CD4-positive, alpha-beta memory T cell (primary cell): ENCODE measurements at regions not wholly inside any gene's neighbourhood (a gene's known extent, or its start where the extent isn't known, plus 50 kb on each side); places are given as distances from the start of the nearest gene placed in this dataset.

Experiments used
- CTCF ChIA-PET: fragments of 350-600 bp; sonication (Branson Sonifier 250); formaldehyde crosslinking; loops from one replicate; lab custom pipeline; 2021; ENCODE audit warnings: inconsistent platforms; ENCODE audit not compliant: partially characterized antibody; lab: Charles Lee
- POLR2A ChIA-PET: fragments of 350-600 bp; sonication (Branson Sonifier 250); formaldehyde crosslinking; loops from one replicate; lab custom pipeline; 2021; ENCODE audit not compliant: partially characterized antibody; lab: Charles Lee
- DNase-seq, 5 donors: peaks; one replicate each; pipeline versions ENCODE4 v3.0.0 to v3.0.0-alpha.2; 2020 to 2022; ENCODE audit warnings: mixed read lengths in 1 of 5
- H3K27ac ChIP-seq: one replicate; pipeline ENCODE4 v1.7.0; 2013; ENCODE audit warnings: low read depth, low read length
- H3K27me3 ChIP-seq: 2 replicates; pipeline ENCODE4 v1.7.0; 2013; ENCODE audit warnings: mild to moderate bottlenecking, low read length, moderate library complexity; ENCODE audit not compliant: insufficient read depth
- H3K36me3 ChIP-seq: 2 replicates; pipeline ENCODE4 v1.7.0; 2013; ENCODE audit warnings: mild to moderate bottlenecking, low read length, moderate library complexity; ENCODE audit not compliant: insufficient read depth
- H3K4me1 ChIP-seq: 2 replicates; pipeline ENCODE4 v1.7.0; 2013; ENCODE audit warnings: mild to moderate bottlenecking, low read length, moderate library complexity; ENCODE audit not compliant: insufficient read depth
- H3K4me3 ChIP-seq, 2 donors: one replicate each; pipeline ENCODE4 v1.7.0; 2013; ENCODE audit warnings: low read length in 2 of 2, mild to moderate bottlenecking in 1 of 2
- H3K9me3 ChIP-seq, 2 donors: one replicate each; pipeline ENCODE4 v1.7.0; 2013; ENCODE audit warnings: low read length in 2 of 2, control low read depth in 1 of 2; ENCODE audit not compliant: control insufficient read depth in 1 of 2
- H3K27ac Mint-ChIP-seq, 7 donors: one replicate each; pipeline ENCODE4 v1.8.0; 2020 to 2021; ENCODE audit warnings: mixed read lengths in 7 of 7, mild to moderate bottlenecking in 6 of 7, inconsistent platforms in 3 of 7, moderate library complexity in 3 of 7
- H3K27me3 Mint-ChIP-seq, 2 donors: one replicate each; pipeline ENCODE4 v1.8.0; 2020 to 2021; ENCODE audit warnings: mixed read lengths in 2 of 2
- H3K36me3 Mint-ChIP-seq, 2 donors: one replicate each; pipeline ENCODE4 v1.8.0; 2020 to 2021; ENCODE audit warnings: mixed read lengths in 2 of 2, inconsistent platforms in 1 of 2, mild to moderate bottlenecking in 1 of 2
- H3K4me1 Mint-ChIP-seq, 4 donors: one replicate each; pipeline ENCODE4 v1.8.0; 2020 to 2021; ENCODE audit warnings: mixed read lengths in 4 of 4, mild to moderate bottlenecking in 1 of 4
- H3K4me3 Mint-ChIP-seq, 8 donors: one replicate each; pipeline ENCODE4 v1.8.0; 2020 to 2021; ENCODE audit warnings: mixed read lengths in 8 of 8, mild to moderate bottlenecking in 7 of 8, moderate library complexity in 6 of 8, inconsistent platforms in 3 of 8
- H3K9me3 Mint-ChIP-seq, 8 donors: one replicate each; pipeline ENCODE4 v1.8.0; 2020 to 2021; ENCODE audit warnings: mixed read lengths in 8 of 8, mild to moderate bottlenecking in 5 of 8, inconsistent platforms in 3 of 8, moderate library complexity in 1 of 8
- intact Hi-C: fragments of 100-400 bp; cut with micrococcal nuclease; formaldehyde crosslinking; loops from one replicate; pipeline ENCODE4 v1.15.1; 2023

DNA sequence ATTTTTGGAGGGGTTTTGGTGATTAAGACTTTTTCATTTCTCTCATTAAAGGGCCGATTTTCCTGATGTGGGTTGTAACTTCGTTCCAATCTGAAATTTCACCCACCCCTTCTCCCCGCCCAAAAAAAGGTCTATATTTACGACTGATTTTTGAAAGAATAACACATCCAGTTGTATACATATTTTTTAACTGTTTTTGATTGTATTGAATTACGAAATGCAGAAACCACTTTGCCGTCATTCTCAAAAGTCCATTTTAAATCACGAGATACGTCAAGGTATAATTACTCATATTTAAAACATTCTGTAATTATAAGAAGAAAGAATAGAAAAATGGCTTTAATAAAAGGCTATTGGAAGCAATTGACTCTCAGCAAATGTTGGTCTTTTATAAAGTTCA lies 520.7 kb downstream of the MED13L start:
- DNase-seq, result no peak
- ChIA-PET CTCF (no interaction called here), POLR2A (no interaction called here)
- Mint-ChIP-seq H3K4me3 (no peak overlapping the region), H3K4me1 (no peaks in the 10 kb centered on the region), H3K27ac (no peak overlapping the region), H3K36me3 (no peaks in the 10 kb centered on the region), H3K27me3 (peaks cover 4 to 11% of the 10 kb centered on the region in 2 donors), H3K9me3 (peaks cover 0 to 2% (median 0%) of the 10 kb centered on the region in 8 donors)
- H3K4me3 ChIP-seq, result no peak overlapping the region
- no peak overlapping the region for H3K27ac ChIP-seq
- intact Hi-C loops, result no loop called here
- H3K4me1 ChIP-seq, result no peaks in the 10 kb centered on the region
- no peaks in the 10 kb centered on the region for H3K9me3 ChIP-seq
- no peaks in the 10 kb centered on the region for H3K27me3 ChIP-seq
- H3K36me3 ChIP-seq, result no peaks in the 10 kb centered on the region

DNA sequence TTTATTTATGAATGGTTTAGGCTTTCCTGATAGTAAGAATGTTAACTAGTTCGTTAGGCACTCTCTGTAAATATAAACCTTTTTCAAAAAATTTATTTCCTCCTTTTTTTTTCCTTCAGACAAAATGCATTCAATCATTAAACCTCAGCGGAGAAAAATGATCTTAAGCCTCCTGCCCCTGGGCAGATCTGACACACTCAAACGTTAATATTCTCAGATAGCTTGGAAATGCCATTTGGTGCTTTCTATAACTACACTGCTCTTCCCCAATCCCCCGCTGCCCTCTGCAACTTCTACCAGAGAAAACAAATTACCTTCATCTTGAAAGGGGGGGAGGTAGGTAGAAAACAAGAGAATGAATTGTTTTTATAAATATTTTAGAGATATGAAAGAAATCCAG lies 521.2 kb downstream of the MED13L start:
- CTCF ChIA-PET, result no interaction called here
- no peak for DNase-seq
- Mint-ChIP-seq H3K4me1 (no peaks in the 10 kb centered on the region), H3K9me3 (peaks cover 0 to 2% (median 0%) of the 10 kb centered on the region in 8 donors), H3K27ac (no peak overlapping the region), H3K36me3 (no peaks in the 10 kb centered on the region), H3K4me3 (no peak overlapping the region), H3K27me3 (peaks cover 4 to 11% of the 10 kb centered on the region in 2 donors)
- POLR2A ChIA-PET, result no interaction called here
- no peaks in the 10 kb centered on the region for H3K27me3 ChIP-seq
- intact Hi-C loops, result no loop called here
- no peaks in the 10 kb centered on the region for H3K36me3 ChIP-seq
- no peak overlapping the region for H3K4me3 ChIP-seq
- no peaks in the 10 kb centered on the region for H3K4me1 ChIP-seq
- no peak overlapping the region for H3K27ac ChIP-seq
- H3K9me3 ChIP-seq, result no peaks in the 10 kb centered on the region

DNA sequence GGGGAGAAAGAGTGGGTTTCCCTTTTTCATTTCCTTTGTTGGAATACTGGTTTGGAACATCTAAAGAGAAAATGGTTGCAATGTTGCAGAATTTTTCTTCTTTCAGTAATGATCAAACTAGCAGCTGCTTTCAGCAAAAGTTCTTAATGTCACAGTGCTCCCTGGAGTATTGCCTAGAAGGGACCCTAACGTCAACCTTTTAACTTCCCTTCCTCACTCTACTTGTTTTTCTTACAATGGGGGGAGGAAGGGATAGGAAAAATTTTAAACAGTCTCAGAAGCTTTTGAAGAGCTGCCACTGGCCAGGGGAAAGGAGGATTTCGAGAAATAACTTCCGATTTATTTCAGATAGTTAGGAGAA lies 521.8 kb downstream of the MED13L start:
- no peaks in the 10 kb centered on the region for H3K36me3 Mint-ChIP-seq
- H3K4me1 Mint-ChIP-seq, result no peaks in the 10 kb centered on the region
- intact Hi-C loops, result no loop called here
- H3K9me3 Mint-ChIP-seq, result peaks cover 0 to 2% (median 0%) of the 10 kb centered on the region in 8 donors
- H3K9me3 ChIP-seq, result no peaks in the 10 kb centered on the region
- no peaks in the 10 kb centered on the region for H3K36me3 ChIP-seq
- H3K27me3 ChIP-seq, result no peaks in the 10 kb centered on the region
- CTCF ChIA-PET, result no interaction called here
- no peak overlapping the region for H3K27ac Mint-ChIP-seq
- no peaks in the 10 kb centered on the region for H3K4me1 ChIP-seq
- DNase-seq, result no peak
- no peak overlapping the region for H3K4me3 ChIP-seq
- peaks cover 4 to 11% of the 10 kb centered on the region in 2 donors for H3K27me3 Mint-ChIP-seq
- no peak overlapping the region for H3K4me3 Mint-ChIP-seq
- POLR2A ChIA-PET, result no interaction called here
- no peak overlapping the region for H3K27ac ChIP-seq

DNA sequence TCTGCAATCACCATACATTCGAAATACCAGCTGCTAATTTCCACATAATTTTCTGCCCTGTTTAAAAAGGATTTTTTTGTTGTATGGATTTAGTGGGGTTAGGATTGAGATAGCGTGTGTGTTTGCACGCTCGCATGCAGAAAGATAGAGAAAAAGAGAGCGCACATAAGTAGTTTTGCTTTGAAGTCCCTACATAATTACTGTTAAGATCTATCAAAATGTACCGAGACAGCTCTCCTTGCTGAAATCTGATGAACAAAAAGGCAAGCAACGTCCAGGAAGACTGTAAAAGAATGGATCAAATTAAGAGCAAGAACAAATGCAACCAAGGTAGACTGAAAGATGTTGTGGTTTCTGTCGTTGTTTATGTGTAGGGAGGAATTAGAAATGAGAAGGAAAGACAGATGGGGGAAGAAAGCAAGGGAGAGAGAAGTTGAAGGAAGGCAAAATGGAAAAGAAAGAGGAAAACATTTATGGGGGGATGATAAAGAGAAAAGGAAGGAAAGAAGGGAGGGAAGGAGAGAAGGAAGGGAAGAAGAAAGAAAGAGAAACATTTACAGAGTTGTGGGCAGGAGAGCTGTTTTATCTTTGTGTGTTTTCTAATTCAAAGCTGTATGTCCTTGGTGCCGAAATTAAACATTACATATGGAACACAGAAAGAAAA lies 522.3 kb downstream of the MED13L start:
- H3K27me3 Mint-ChIP-seq, result peaks cover 4 to 11% of the 10 kb centered on the region in 2 donors
- no peak overlapping the region for H3K4me3 ChIP-seq
- H3K4me1 Mint-ChIP-seq, result no peaks in the 10 kb centered on the region
- H3K27me3 ChIP-seq, result no peaks in the 10 kb centered on the region
- CTCF ChIA-PET, result interaction anchor here (0.7 kb wide), 1 partner anchor 60 kb away, joined by 3 read pairs; no protein-coding TSS in a partner anchor
- H3K4me3 Mint-ChIP-seq, result no peak overlapping the region
- POLR2A ChIA-PET, result no interaction called here
- H3K9me3 Mint-ChIP-seq, result peaks cover 0 to 2% (median 0%) of the 10 kb centered on the region in 8 donors
- H3K4me1 ChIP-seq, result no peaks in the 10 kb centered on the region
- intact Hi-C loops, result no loop called here
- no peak overlapping the region for H3K27ac ChIP-seq
- H3K36me3 ChIP-seq, result no peaks in the 10 kb centered on the region
- no peaks in the 10 kb centered on the region for H3K36me3 Mint-ChIP-seq
- H3K27ac Mint-ChIP-seq, result no peak overlapping the region
- no peak for DNase-seq
- H3K9me3 ChIP-seq, result no peaks in the 10 kb centered on the region

DNA sequence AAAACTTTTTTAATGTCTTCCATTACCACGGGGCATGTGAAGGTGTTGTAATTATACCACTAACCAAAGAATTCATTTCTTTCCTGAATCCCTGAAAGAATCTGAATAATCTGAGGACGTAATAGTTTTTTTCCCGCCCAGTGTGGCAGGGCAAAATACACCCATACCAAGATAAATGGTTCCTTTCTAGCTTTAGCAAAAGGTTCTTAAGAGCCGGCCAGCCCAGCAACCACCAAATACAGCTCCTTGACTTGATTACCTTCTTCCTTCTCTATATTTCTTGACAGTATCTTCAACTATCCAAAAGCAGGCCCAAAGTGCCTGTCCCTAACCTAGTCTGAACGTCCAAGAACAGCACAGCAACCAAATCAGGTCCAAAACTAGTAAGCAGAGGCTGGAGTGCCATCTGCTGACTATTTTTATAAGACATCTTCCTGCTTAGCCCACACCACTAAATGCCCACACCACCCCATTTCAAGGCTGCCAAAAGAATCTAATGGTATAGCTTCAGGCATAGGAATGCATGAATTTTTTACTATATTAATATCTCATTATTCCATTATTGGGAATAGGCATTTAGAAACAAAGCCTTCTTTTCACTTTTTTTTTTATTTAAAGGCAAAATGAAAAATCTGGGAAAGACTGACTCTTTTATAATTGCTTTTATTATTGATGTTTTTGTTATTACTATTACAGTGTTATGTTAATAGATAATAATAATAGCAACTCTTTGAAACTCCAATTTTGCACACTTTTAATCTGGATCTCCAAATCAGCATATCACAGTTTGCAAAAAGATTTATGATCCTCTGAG lies 524.4 kb downstream of the MED13L start:
- ChIA-PET CTCF (no interaction called here), POLR2A (no interaction called here)
- Mint-ChIP-seq H3K36me3 (no peaks in the 10 kb centered on the region), H3K9me3 (peaks cover 0 to 4% (median 0%) of the 10 kb centered on the region in 8 donors), H3K4me1 (no peaks in the 10 kb centered on the region), H3K27me3 (peaks cover 4 to 12% of the 10 kb centered on the region in 2 donors), H3K4me3 (no peak overlapping the region), H3K27ac (no peak overlapping the region)
- Histone ChIP-seq H3K36me3 (no peaks in the 10 kb centered on the region), H3K4me3 (no peak overlapping the region), H3K9me3 (no peaks in the 10 kb centered on the region), H3K27me3 (no peaks in the 10 kb centered on the region), H3K4me1 (no peaks in the 10 kb centered on the region), H3K27ac (no peak overlapping the region)
- peak in 2 of 5 donors; percentile 0 for DNase-seq
- intact Hi-C loops, result loop anchor here (5.0 kb wide), 1 partner anchor 1091 kb away; no protein-coding TSS in a partner anchor

DNA sequence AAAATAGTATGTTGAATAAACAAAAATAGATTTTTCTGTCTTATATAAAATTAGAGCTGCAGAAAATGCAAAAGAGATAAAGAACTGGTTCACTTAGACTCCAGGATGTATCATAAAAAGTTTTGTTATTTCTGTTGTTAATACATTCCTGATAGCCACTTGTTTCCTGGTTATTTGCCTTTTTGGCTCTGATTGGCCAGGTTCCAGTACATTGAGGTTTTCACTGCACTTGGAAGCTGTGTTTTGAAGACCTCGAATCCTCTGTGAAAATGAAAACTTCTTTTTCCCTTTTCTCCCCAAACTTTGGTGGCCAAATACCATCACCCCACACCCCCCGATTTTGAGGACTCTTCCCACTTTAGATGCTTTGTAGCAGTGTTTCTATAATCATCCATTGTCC lies 525.3 kb downstream of the MED13L start:
- Mint-ChIP-seq H3K4me3 (no peak overlapping the region), H3K27ac (no peak overlapping the region), H3K27me3 (peaks cover 4 to 9% of the 10 kb centered on the region in 2 donors), H3K36me3 (no peaks in the 10 kb centered on the region), H3K4me1 (no peaks in the 10 kb centered on the region), H3K9me3 (peaks cover 0 to 4% (median 0%) of the 10 kb centered on the region in 8 donors)
- ChIA-PET CTCF (no interaction called here), POLR2A (no interaction called here)
- Histone ChIP-seq H3K27me3 (no peaks in the 10 kb centered on the region), H3K4me3 (no peak overlapping the region), H3K36me3 (no peaks in the 10 kb centered on the region), H3K4me1 (no peaks in the 10 kb centered on the region), H3K27ac (no peak overlapping the region), H3K9me3 (no peaks in the 10 kb centered on the region)
- intact Hi-C loops, result loop anchor here (5.0 kb wide), 1 partner anchor 1090 kb away; no protein-coding TSS in a partner anchor
- no peak for DNase-seq

DNA sequence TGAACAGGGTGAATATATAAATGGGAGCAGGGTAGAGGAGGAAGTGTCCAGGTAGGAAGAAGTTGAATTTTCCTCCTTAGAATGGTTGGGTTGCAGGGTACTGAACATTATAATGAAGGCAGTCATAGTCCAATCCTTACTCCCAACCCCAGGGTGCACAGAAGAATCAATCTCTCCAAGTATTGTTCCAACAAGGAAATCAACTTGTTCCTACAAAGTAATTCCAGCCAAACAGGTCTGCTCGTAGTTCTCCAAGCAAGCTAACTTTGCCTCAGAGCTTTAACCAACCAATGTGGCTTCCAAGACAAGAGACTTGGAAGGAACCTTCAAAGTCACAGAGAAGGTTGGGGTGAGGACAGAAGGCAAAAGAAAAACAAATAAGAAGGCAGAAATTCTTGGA lies 527.2 kb downstream of the MED13L start:
- Histone ChIP-seq H3K27ac (no peak overlapping the region), H3K4me3 (no peak overlapping the region), H3K4me1 (no peaks in the 10 kb centered on the region), H3K36me3 (no peaks in the 10 kb centered on the region), H3K27me3 (no peaks in the 10 kb centered on the region), H3K9me3 (no peaks in the 10 kb centered on the region)
- POLR2A ChIA-PET, result no interaction called here
- Mint-ChIP-seq H3K27me3 (peaks cover 6 to 8% of the 10 kb centered on the region in 2 donors), H3K4me3 (no peak overlapping the region), H3K9me3 (peaks cover 0 to 4% (median 0%) of the 10 kb centered on the region in 8 donors), H3K36me3 (no peaks in the 10 kb centered on the region), H3K27ac (no peak overlapping the region), H3K4me1 (no peaks in the 10 kb centered on the region)
- CTCF ChIA-PET, result no interaction called here
- intact Hi-C loops, result loop anchor here (5.0 kb wide), 1 partner anchor 1088 kb away; no protein-coding TSS in a partner anchor
- no peak for DNase-seq
